ENCODE measurements at regions not wholly inside any gene's neighbourhood (a gene's known extent, or its start where the extent isn't known, plus 50 kb on each side); places are given as distances from the start of the nearest gene placed in this dataset.

DNA sequence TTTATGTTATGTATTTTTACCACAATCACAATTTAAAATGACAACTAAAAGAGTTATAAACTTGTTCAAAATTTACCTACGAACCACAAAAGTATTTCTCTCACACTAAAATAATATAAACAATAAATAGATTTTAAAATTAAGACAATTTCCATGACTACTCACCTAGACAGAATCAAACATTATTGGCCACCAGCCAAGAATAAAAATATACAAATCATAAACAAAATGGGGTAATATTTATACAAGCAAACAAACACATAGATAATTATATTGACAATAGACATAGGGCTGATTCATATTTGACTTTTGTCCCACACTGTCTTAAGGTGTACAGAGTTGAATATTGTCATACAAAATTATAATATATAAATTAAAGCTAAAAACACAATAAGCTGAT lies 119.6 kb upstream of the ZNF92 start:
- Mint-ChIP-seq H3K27me3 (ENCODE audit: low read depth) (no peaks in the 10 kb centered on the region; the same call in 1 of the 2 replicates), H3K9me3 (peaks cover 5% of the 10 kb centered on the region; the same call in 1 of the 2 replicates), H3K4me1 (peaks cover 17% of the 10 kb centered on the region), H3K4me3 (no peak overlapping the region), H3K36me3 (peaks cover 5% of the 10 kb centered on the region), H3K27ac (no peak overlapping the region)
- no peak for DNase-seq (ENCODE audit: low spot score)
- TF ChIP-seq NR2C2 (CRISPR knock-in tag; IDR thresholded peaks at IDR 0.05) (no peak), ATF3 (CRISPR knock-in tag; conservative IDR thresholded peaks at IDR 0.05) (no peak), SMAD3 (CRISPR knock-in tag; IDR thresholded peaks at IDR 0.05; ENCODE audit: borderline replicate concordance) (no peak), ATF6 (CRISPR knock-in tag; IDR thresholded peaks at IDR 0.05) (no peak), TEAD4 (CRISPR knock-in tag; IDR thresholded peaks at IDR 0.05) (no peak), EMX1 (CRISPR knock-in tag; IDR thresholded peaks at IDR 0.05) (no peak), MYBL2 (CRISPR knock-in tag; IDR thresholded peaks at IDR 0.05) (no peak), OVOL2 (CRISPR knock-in tag; IDR thresholded peaks at IDR 0.05; ENCODE audit: borderline replicate concordance) (no peak), MXD4 (CRISPR knock-in tag; IDR thresholded peaks at IDR 0.05; ENCODE audit: borderline replicate concordance) (no peak), TP53 (CRISPR knock-in tag; IDR thresholded peaks at IDR 0.05) (no peak), ZNF317 (CRISPR knock-in tag; IDR thresholded peaks at IDR 0.05; ENCODE audit: borderline replicate concordance, low read depth) (no peak), GRHL2 (CRISPR knock-in tag; IDR thresholded peaks at IDR 0.05; ENCODE audit: insufficient replicate concordance, severe bottlenecking) (no peak), STAT6 (CRISPR knock-in tag; conservative IDR thresholded peaks at IDR 0.05; ENCODE audit: low read depth) (no peak)
- TF ChIP-seq, protein P1, sequence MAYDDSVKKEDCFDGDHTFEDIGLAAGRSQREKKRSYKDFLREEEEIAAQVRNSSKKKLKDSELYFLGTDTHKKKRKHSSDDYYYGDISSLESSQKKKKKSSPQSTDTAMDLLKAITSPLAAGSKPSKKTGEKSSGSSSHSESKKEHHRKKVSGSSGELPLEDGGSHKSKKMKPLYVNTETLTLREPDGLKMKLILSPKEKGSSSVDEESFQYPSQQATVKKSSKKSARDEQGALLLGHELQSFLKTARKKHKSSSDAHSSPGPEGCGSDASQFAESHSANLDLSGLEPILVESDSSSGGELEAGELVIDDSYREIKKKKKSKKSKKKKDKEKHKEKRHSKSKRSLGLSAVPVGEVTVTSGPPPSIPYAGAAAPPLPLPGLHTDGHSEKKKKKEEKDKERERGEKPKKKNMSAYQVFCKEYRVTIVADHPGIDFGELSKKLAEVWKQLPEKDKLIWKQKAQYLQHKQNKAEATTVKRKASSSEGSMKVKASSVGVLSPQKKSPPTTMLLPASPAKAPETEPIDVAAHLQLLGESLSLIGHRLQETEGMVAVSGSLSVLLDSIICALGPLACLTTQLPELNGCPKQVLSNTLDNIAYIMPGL (CRISPR knock-in tag; IDR thresholded peaks at IDR 0.05): no peak
- TF ChIP-seq, protein P2, sequence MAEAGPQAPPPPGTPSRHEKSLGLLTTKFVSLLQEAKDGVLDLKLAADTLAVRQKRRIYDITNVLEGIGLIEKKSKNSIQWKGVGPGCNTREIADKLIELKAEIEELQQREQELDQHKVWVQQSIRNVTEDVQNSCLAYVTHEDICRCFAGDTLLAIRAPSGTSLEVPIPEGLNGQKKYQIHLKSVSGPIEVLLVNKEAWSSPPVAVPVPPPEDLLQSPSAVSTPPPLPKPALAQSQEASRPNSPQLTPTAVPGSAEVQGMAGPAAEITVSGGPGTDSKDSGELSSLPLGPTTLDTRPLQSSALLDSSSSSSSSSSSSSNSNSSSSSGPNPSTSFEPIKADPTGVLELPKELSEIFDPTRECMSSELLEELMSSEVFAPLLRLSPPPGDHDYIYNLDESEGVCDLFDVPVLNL (CRISPR knock-in tag; IDR thresholded peaks at IDR 0.05; ENCODE audit: borderline replicate concordance, low read depth): no peak
- TF ChIP-seq, protein P3, sequence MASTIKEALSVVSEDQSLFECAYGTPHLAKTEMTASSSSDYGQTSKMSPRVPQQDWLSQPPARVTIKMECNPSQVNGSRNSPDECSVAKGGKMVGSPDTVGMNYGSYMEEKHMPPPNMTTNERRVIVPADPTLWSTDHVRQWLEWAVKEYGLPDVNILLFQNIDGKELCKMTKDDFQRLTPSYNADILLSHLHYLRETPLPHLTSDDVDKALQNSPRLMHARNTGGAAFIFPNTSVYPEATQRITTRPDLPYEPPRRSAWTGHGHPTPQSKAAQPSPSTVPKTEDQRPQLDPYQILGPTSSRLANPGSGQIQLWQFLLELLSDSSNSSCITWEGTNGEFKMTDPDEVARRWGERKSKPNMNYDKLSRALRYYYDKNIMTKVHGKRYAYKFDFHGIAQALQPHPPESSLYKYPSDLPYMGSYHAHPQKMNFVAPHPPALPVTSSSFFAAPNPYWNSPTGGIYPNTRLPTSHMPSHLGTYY (CRISPR knock-in tag; IDR thresholded peaks at IDR 0.05): no peak
- CTCF ChIA-PET: no interaction called here
- POLR2A ChIA-PET: no interaction called here
- ATAC-seq: no peak

Data from WTC11 (cell line).